Breast epithelium (tissue), 4 donors: ENCODE measurements at regions not wholly inside any gene's neighbourhood (a gene's known extent, or its start where the extent isn't known, plus 50 kb on each side); places are given as distances from the start of the nearest gene placed in this dataset.

Experiments used
- DNase-seq, 2 donors: peaks; one replicate each; pipeline ENCODE4 v3.0.0-alpha.2; 2019; ENCODE audit warnings: low spot score in 2 of 2
- H3K27ac ChIP-seq, 2 donors: fragments of 200-600 bp; sonication (generic) in 1 of 2; one replicate each; pipeline ENCODE4 v1.5.1; 2016 to 2019; ENCODE audit warnings: mild to moderate bottlenecking in 1 of 2
- H3K27me3 ChIP-seq, 2 donors: fragments of 200-600 bp; sonication (generic) in 1 of 2; one replicate each; pipeline versions ENCODE4 v1.5.1 to v1.6.0; 2017 to 2019; ENCODE audit warnings: control low read depth in 1 of 2, mild to moderate bottlenecking in 1 of 2
- H3K36me3 ChIP-seq: fragments of 200-600 bp; one replicate; pipeline ENCODE4 v1.5.1; 2019
- H3K4me1 ChIP-seq, 2 donors: fragments of 200-600 bp; sonication (generic); one replicate each; pipeline ENCODE4 v1.5.1; 2016 to 2019; ENCODE audit warnings: control low read depth in 1 of 2
- H3K4me3 ChIP-seq, 3 donors: fragments of 200-600 bp; sonication (generic); 1 replicate in 2 of 3; 2 replicates in 1 of 3; pipeline ENCODE4 v1.5.1; 2016 to 2019; ENCODE audit warnings: mild to moderate bottlenecking in 3 of 3, moderate library complexity in 2 of 3
- H3K9me3 ChIP-seq, 2 donors: fragments of 200-600 bp; sonication (generic) in 1 of 2; one replicate each; pipeline ENCODE4 v1.5.1; 2016 to 2019; ENCODE audit warnings: control low read depth in 1 of 2
- POLR2A ChIP-seq: fragments of 450-650 bp; IDR thresholded peaks from one replicate; pipeline ENCODE4 v1.6.1; 2016; ENCODE audit warnings: antibody characterized with exemption, mild to moderate bottlenecking, moderate library complexity
- POLR2AphosphoS5 ChIP-seq, 3 donors: sonication (generic); formaldehyde crosslinking; IDR thresholded peaks; one replicate each; pipeline ENCODE4 v1.6.1; 2017; ENCODE audit warnings: antibody characterized with exemption in 3 of 3
- intact Hi-C: fragments of 100-400 bp; cut with DNase I; formaldehyde crosslinking; loops from one replicate; pipeline ENCODE4 v1.15.1; 2023; ENCODE audit warnings: low total_unique reads
- TF ChIP-seq, protein P1 (sequence below), 3 donors: fragments of 450-650 bp; IDR thresholded peaks; one replicate each; pipeline ENCODE4 v1.5.1; 2016 to 2017; ENCODE audit warnings: antibody characterized with exemption in 3 of 3, mild to moderate bottlenecking in 3 of 3, moderate library complexity in 3 of 3

DNA sequence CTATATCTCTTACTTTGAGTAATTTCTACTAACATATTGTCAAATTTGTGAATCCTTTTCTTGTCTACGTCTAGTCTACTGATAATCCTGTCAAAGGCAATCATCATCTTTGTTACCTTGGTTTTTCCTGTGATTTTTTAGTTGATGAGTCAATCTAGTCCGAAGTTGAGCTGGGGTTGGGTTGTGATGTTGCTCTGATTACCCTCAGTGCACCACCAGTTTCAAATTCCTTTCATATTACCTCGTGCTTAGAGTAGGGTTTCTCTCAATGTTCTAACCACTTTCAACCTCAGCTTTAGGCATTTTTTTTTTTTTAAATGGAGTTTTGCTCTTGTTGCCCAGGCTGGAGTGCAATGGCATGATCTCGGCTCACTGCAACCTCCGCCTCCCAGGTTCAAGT lies 186.8 kb downstream of the BTG1 start:
- H3K27me3 ChIP-seq = no peaks in the 10 kb centered on the region
- H3K4me3 ChIP-seq = no peak overlapping the region
- no peaks in the 10 kb centered on the region for H3K36me3 ChIP-seq
- intact Hi-C loops = no loop called here
- no peak for DNase-seq
- H3K4me1 ChIP-seq = no peaks in the 10 kb centered on the region
- H3K27ac ChIP-seq = no peak overlapping the region
- H3K9me3 ChIP-seq = no peaks in the 10 kb centered on the region
- TF ChIP-seq POLR2A (no peak), POLR2AphosphoS5 (IDR thresholded peaks at IDR 0.05) (no peak)
- TF ChIP-seq, protein P1, sequence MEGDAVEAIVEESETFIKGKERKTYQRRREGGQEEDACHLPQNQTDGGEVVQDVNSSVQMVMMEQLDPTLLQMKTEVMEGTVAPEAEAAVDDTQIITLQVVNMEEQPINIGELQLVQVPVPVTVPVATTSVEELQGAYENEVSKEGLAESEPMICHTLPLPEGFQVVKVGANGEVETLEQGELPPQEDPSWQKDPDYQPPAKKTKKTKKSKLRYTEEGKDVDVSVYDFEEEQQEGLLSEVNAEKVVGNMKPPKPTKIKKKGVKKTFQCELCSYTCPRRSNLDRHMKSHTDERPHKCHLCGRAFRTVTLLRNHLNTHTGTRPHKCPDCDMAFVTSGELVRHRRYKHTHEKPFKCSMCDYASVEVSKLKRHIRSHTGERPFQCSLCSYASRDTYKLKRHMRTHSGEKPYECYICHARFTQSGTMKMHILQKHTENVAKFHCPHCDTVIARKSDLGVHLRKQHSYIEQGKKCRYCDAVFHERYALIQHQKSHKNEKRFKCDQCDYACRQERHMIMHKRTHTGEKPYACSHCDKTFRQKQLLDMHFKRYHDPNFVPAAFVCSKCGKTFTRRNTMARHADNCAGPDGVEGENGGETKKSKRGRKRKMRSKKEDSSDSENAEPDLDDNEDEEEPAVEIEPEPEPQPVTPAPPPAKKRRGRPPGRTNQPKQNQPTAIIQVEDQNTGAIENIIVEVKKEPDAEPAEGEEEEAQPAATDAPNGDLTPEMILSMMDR (IDR thresholded peaks at IDR 0.05) = no peak

DNA sequence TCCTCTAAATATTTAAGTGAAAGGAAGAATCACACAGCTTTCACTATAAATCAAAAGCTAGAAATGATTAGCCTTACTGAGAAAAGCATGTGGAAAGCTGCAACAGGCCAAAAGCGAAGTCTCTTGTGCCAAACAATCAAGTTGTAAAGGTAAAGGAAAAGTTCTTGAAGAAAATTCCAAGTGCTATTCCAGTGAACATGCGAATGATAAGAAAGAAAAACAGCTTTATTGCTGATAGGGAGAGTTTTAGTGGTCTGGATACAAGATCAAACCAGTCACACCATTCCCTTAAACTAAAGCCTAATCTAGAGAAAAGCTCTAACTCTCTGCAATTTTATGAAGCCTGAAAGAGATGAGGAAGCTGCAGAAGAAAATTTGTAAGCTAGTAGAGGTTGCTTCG lies 190.9 kb downstream of the BTG1 start:
- no peaks in the 10 kb centered on the region for H3K36me3 ChIP-seq

DNA sequence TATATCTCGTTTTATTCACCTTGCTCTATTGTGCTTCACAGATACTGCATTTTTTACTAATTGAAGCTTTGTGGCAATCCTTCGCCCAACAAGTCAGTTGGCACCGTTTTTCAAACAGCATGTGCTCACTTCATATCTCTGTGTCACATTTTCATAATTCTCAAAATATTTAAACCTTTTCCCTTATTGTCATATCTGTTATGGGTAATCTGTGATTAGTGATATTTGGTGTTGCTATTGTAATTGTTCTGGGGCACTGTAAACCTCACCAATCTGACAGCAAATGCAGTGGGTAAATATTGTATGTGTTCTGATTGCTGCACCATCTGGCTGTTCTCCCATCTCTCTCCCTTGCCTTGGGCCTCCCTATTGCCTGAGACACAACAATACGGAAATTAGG lies 191.3 kb downstream of the BTG1 start:
- no peaks in the 10 kb centered on the region for H3K36me3 ChIP-seq
- TF ChIP-seq, protein P1 (IDR thresholded peaks at IDR 0.05) = no peak
- TF ChIP-seq POLR2A (no peak), POLR2AphosphoS5 (IDR thresholded peaks at IDR 0.05) (no peak)
- H3K27me3 ChIP-seq = no peaks in the 10 kb centered on the region
- no peaks in the 10 kb centered on the region for H3K9me3 ChIP-seq
- no peak overlapping the region for H3K27ac ChIP-seq
- intact Hi-C loops = no loop called here
- no peak overlapping the region for H3K4me3 ChIP-seq
- no peak for DNase-seq
- H3K4me1 ChIP-seq = no peaks in the 10 kb centered on the region

More for the DNA sequence above, 190.9 kb downstream of the BTG1 start:
- no peaks in the 10 kb centered on the region for H3K9me3 ChIP-seq
- TF ChIP-seq POLR2AphosphoS5 (IDR thresholded peaks at IDR 0.05) (no peak), POLR2A (no peak)
- TF ChIP-seq, protein P1 (IDR thresholded peaks at IDR 0.05) = no peak
- H3K27ac ChIP-seq = no peak overlapping the region
- no peak for DNase-seq
- H3K4me1 ChIP-seq = no peaks in the 10 kb centered on the region
- H3K4me3 ChIP-seq = no peak overlapping the region
- intact Hi-C loops = no loop called here
- H3K27me3 ChIP-seq = no peaks in the 10 kb centered on the region

DNA sequence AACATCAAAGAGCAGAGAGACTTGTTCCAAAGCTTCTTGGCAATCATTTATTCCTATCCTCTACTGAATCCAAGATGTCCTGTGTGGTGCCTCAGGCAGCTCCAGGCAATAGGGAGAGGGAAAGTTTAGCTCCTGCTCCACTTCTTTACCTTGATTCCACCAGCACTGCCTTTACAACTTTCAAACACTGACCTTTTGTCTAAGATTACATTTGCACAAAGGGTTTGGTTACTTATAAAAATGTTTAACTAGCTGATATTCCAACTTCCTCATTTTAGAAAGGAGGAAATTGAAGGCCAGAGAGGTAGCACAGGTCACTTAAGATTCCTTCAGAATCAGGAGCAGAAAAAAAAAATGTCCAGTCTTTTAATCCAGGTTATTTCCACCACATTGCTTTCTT lies 192.7 kb downstream of the BTG1 start:
- no peak for DNase-seq
- H3K27ac ChIP-seq = no peak overlapping the region
- TF ChIP-seq POLR2A (no peak), POLR2AphosphoS5 (IDR thresholded peaks at IDR 0.05) (no peak)
- TF ChIP-seq, protein P1 (IDR thresholded peaks at IDR 0.05) = no peak
- intact Hi-C loops = no loop called here
- H3K27me3 ChIP-seq = no peaks in the 10 kb centered on the region
- no peaks in the 10 kb centered on the region for H3K36me3 ChIP-seq
- H3K4me1 ChIP-seq = no peaks in the 10 kb centered on the region
- H3K9me3 ChIP-seq = no peaks in the 10 kb centered on the region
- H3K4me3 ChIP-seq = no peak overlapping the region

DNA sequence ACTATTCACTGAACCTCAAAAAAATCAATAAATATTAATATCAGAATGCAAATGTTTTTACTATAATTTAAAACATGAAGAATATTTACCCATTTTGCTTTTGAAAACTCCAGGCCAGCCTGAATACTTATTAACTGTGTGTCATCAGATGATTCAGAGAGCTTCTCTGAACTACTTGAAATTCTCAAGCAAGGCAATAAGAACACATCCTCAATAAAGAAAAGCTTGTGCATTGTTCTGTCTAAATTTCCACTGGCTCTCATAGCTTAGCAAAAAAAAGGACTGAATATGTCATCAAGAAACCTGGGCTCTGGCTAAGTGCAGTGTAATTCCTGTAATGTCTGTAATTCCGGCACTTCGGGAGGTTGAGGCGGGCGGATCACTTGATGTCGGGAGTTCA lies 194.1 kb downstream of the BTG1 start:
- H3K4me1 ChIP-seq = no peaks in the 10 kb centered on the region
- H3K27me3 ChIP-seq = no peaks in the 10 kb centered on the region
- no peak overlapping the region for H3K4me3 ChIP-seq
- intact Hi-C loops = no loop called here
- no peak for DNase-seq
- H3K9me3 ChIP-seq = no peaks in the 10 kb centered on the region
- TF ChIP-seq POLR2A = no peak
- no peak for TF ChIP-seq POLR2AphosphoS5 (IDR thresholded peaks at IDR 0.05)
- TF ChIP-seq, protein P1 (IDR thresholded peaks at IDR 0.05) = no peak
- no peak overlapping the region for H3K27ac ChIP-seq
- H3K36me3 ChIP-seq = no peaks in the 10 kb centered on the region
